NT2/D1 (cell line): ENCODE measurements at regions not wholly inside any gene's neighbourhood (a gene's known extent, or its start where the extent isn't known, plus 50 kb on each side); places are given as distances from the start of the nearest gene placed in this dataset.
"Not testable (repeated sequence)": the region's sequence is repeated elsewhere in the genome, so short reads cannot be mapped to it uniquely, and the experiment has no call there.

Experiments used
- SUZ12 ChIP-seq: IDR thresholded peaks from 2 replicates; pipeline ENCODE4 v1.6.1; 2011; ENCODE audit not compliant: insufficient read length, insufficient read depth; ENCODE audit errors: extremely low read depth
- ZNF274 ChIP-seq: IDR thresholded peaks from 2 replicates; pipeline ENCODE4 v1.6.1; 2011; ENCODE audit warnings: mild to moderate bottlenecking, low read depth, low read length

GRCh38 chr6:128703794-128704193, 179.1 kb upstream of the LAMA2 start:
- TF ChIP-seq SUZ12, ZNF274: not testable (repeated sequence)
